ENCODE measurements at regions not wholly inside any gene's neighbourhood (a gene's known extent, or its start where the extent isn't known, plus 50 kb on each side); places are given as distances from the start of the nearest gene placed in this dataset.

GRCh38 chr10:58086763-58087150, 180.9 kb downstream of the IPMK start:
- TF ChIP-seq POLR2AphosphoS5 (IDR thresholded peaks at IDR 0.05; ENCODE audit: low read depth, low read length) (no peak), SIN3A (IDR thresholded peaks at IDR 0.05; ENCODE audit: borderline replicate concordance, insufficient read depth, low read length) (no peak), FOXP2 (optimal IDR thresholded peaks at IDR 0.05; ENCODE audit: borderline replicate concordance, extremely low read depth, extremely low read length, insufficient read depth) (no peak), REST (IDR thresholded peaks at IDR 0.05; ENCODE audit: insufficient read depth in 1 of 2, low read depth in 2 of 2, low read length in 2 of 2) (no peak), TAF1 (IDR thresholded peaks at IDR 0.05; ENCODE audit: borderline replicate concordance, insufficient read depth, low read length) (no peak)

GRCh38 chr10:58086144-58086762, 181.4 kb downstream of the IPMK start:
- TF ChIP-seq SIN3A (IDR thresholded peaks at IDR 0.05; ENCODE audit: borderline replicate concordance, insufficient read depth, low read length) (no peak), TAF1 (IDR thresholded peaks at IDR 0.05; ENCODE audit: borderline replicate concordance, insufficient read depth, low read length) (no peak), REST (IDR thresholded peaks at IDR 0.05; ENCODE audit: insufficient read depth in 1 of 2, low read depth in 2 of 2, low read length in 2 of 2) (no peak), FOXP2 (optimal IDR thresholded peaks at IDR 0.05; ENCODE audit: borderline replicate concordance, extremely low read depth, extremely low read length, insufficient read depth) (no peak)

- TF ChIP-seq SIN3A (IDR thresholded peaks at IDR 0.05; ENCODE audit: borderline replicate concordance, insufficient read depth, low read length) (no peak), FOXP2 (optimal IDR thresholded peaks at IDR 0.05; ENCODE audit: borderline replicate concordance, extremely low read depth, extremely low read length, insufficient read depth) (no peak), REST (IDR thresholded peaks at IDR 0.05; ENCODE audit: insufficient read depth in 1 of 2, low read depth in 2 of 2, low read length in 2 of 2) (no peak), TAF1 (IDR thresholded peaks at IDR 0.05; ENCODE audit: borderline replicate concordance, insufficient read depth, low read length) (no peak), POLR2AphosphoS5 (IDR thresholded peaks at IDR 0.05; ENCODE audit: low read depth, low read length) (no peak)
Observed at GRCh38 chr10:58082248-58082647, 185.4 kb downstream of the IPMK start.

- TF ChIP-seq TAF1 (IDR thresholded peaks at IDR 0.05; ENCODE audit: borderline replicate concordance, insufficient read depth, low read length) (no peak), SIN3A (IDR thresholded peaks at IDR 0.05; ENCODE audit: borderline replicate concordance, insufficient read depth, low read length) (no peak), REST (IDR thresholded peaks at IDR 0.05; ENCODE audit: insufficient read depth in 1 of 2, low read depth in 2 of 2, low read length in 2 of 2) (no peak), FOXP2 (optimal IDR thresholded peaks at IDR 0.05; ENCODE audit: borderline replicate concordance, extremely low read depth, extremely low read length, insufficient read depth) (no peak), POLR2AphosphoS5 (IDR thresholded peaks at IDR 0.05; ENCODE audit: low read depth, low read length) (no peak)
Observed at GRCh38 chr10:58081353-58081752, 186.3 kb downstream of the IPMK start.

GRCh38 chr10:58079461-58079860, 188.2 kb downstream of the IPMK start:
- no peak for TF ChIP-seq REST (IDR thresholded peaks at IDR 0.05; ENCODE audit: insufficient read depth in 1 of 2, low read depth in 2 of 2, low read length in 2 of 2)
- no peak for TF ChIP-seq FOXP2 (optimal IDR thresholded peaks at IDR 0.05; ENCODE audit: borderline replicate concordance, extremely low read depth, extremely low read length, insufficient read depth)
- no peak for TF ChIP-seq TAF1 (IDR thresholded peaks at IDR 0.05; ENCODE audit: borderline replicate concordance, insufficient read depth, low read length)
- no peak for TF ChIP-seq POLR2AphosphoS5 (IDR thresholded peaks at IDR 0.05; ENCODE audit: low read depth, low read length)
- no peak for TF ChIP-seq SIN3A (IDR thresholded peaks at IDR 0.05; ENCODE audit: borderline replicate concordance, insufficient read depth, low read length)

All from PFSK-1 (cell line).